Neural cell (in vitro differentiated cells): ENCODE measurements at regions not wholly inside any gene's neighbourhood (a gene's known extent, or its start where the extent isn't known, plus 50 kb on each side); places are given as distances from the start of the nearest gene placed in this dataset.

Experiments
- EP300 ChIP-seq: fragments of 450-650 bp; conservative IDR thresholded peaks from 2 replicates; pipeline ENCODE4 v1.6.1; 2014; ENCODE audit warnings: antibody characterized with exemption, mild to moderate bottlenecking, moderate library complexity; ENCODE audit not compliant: poor library complexity, severe bottlenecking
- EZH2 ChIP-seq: fragments of 200-600, 300-800 bp; shearing (Covaris generic), sonication (generic); IDR thresholded peaks from 2 replicates; pipeline ENCODE4 v1.6.1; 2014; ENCODE audit warnings: antibody characterized with exemption, low read length, borderline replicate concordance, mild to moderate bottlenecking; ENCODE audit not compliant: insufficient read depth, poor library complexity, severe bottlenecking
- MXI1 ChIP-seq: fragments of 450-650 bp; conservative IDR thresholded peaks from 2 replicates; pipeline ENCODE4 v1.6.1; 2014; ENCODE audit warnings: antibody characterized with exemption, mild to moderate bottlenecking; ENCODE audit not compliant: poor library complexity, severe bottlenecking
- POLR2AphosphoS5 ChIP-seq: IDR thresholded peaks from 2 replicates; pipeline ENCODE4 v1.6.1; 2012
- RAD21 ChIP-seq: fragments of 450-650 bp; conservative IDR thresholded peaks from 2 replicates; pipeline ENCODE4 v1.6.1; 2014; ENCODE audit warnings: antibody characterized with exemption, mild to moderate bottlenecking, moderate library complexity
- SMC3 ChIP-seq: fragments of 450-650 bp; conservative IDR thresholded peaks from 2 replicates; pipeline ENCODE4 v1.6.1; 2014; ENCODE audit warnings: antibody characterized with exemption, mild to moderate bottlenecking, moderate library complexity; ENCODE audit not compliant: poor library complexity
- TAF1 ChIP-seq: IDR thresholded peaks from 2 replicates; pipeline ENCODE4 v1.6.1; 2012; ENCODE audit warnings: low read depth
- TF ChIP-seq, protein P1 (sequence below): fragments of 450-650 bp; IDR thresholded peaks from 2 replicates; pipeline ENCODE4 v1.5.1; 2014; ENCODE audit warnings: antibody characterized with exemption, mild to moderate bottlenecking, moderate library complexity; ENCODE audit not compliant: poor library complexity, severe bottlenecking
- TF ChIP-seq, protein P2 (sequence below): IDR thresholded peaks from 2 replicates; pipeline ENCODE4 v1.6.1; 2012; ENCODE audit warnings: borderline replicate concordance

DNA sequence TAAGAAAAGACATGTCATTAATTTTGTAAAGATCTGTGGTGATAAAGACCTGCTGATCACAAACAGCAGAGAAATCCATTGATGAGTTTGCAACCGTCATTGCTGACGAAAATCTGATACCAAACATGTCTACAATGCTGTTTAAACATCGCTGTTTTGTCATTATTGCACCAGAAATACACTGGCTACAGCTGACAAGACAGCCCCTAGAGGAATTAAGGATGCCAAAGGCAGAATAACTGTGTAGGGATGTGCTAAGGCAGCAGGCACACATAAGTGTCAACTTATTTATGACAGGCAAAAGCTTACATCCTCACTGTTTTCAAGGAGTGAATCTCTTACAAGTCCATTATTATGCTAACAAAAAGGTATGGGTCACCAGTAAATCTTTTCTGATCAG is 439.3 kb downstream of the TLE1 start:
- TF ChIP-seq, protein P1, sequence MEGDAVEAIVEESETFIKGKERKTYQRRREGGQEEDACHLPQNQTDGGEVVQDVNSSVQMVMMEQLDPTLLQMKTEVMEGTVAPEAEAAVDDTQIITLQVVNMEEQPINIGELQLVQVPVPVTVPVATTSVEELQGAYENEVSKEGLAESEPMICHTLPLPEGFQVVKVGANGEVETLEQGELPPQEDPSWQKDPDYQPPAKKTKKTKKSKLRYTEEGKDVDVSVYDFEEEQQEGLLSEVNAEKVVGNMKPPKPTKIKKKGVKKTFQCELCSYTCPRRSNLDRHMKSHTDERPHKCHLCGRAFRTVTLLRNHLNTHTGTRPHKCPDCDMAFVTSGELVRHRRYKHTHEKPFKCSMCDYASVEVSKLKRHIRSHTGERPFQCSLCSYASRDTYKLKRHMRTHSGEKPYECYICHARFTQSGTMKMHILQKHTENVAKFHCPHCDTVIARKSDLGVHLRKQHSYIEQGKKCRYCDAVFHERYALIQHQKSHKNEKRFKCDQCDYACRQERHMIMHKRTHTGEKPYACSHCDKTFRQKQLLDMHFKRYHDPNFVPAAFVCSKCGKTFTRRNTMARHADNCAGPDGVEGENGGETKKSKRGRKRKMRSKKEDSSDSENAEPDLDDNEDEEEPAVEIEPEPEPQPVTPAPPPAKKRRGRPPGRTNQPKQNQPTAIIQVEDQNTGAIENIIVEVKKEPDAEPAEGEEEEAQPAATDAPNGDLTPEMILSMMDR = no peak
- TF ChIP-seq POLR2AphosphoS5 (no peak), RAD21 (no peak), EZH2 (no peak), EP300 (no peak), SMC3 (no peak), TAF1 (no peak), MXI1 (no peak)
- TF ChIP-seq, protein P2, sequence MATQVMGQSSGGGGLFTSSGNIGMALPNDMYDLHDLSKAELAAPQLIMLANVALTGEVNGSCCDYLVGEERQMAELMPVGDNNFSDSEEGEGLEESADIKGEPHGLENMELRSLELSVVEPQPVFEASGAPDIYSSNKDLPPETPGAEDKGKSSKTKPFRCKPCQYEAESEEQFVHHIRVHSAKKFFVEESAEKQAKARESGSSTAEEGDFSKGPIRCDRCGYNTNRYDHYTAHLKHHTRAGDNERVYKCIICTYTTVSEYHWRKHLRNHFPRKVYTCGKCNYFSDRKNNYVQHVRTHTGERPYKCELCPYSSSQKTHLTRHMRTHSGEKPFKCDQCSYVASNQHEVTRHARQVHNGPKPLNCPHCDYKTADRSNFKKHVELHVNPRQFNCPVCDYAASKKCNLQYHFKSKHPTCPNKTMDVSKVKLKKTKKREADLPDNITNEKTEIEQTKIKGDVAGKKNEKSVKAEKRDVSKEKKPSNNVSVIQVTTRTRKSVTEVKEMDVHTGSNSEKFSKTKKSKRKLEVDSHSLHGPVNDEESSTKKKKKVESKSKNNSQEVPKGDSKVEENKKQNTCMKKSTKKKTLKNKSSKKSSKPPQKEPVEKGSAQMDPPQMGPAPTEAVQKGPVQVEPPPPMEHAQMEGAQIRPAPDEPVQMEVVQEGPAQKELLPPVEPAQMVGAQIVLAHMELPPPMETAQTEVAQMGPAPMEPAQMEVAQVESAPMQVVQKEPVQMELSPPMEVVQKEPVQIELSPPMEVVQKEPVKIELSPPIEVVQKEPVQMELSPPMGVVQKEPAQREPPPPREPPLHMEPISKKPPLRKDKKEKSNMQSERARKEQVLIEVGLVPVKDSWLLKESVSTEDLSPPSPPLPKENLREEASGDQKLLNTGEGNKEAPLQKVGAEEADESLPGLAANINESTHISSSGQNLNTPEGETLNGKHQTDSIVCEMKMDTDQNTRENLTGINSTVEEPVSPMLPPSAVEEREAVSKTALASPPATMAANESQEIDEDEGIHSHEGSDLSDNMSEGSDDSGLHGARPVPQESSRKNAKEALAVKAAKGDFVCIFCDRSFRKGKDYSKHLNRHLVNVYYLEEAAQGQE = no peak
